Left lung (tissue), 4 donors: ENCODE measurements at regions not wholly inside any gene's neighbourhood (a gene's known extent, or its start where the extent isn't known, plus 50 kb on each side); places are given as distances from the start of the nearest gene placed in this dataset.

Experiments used
- ATAC-seq: fragments of 200-7000 bp; cut with Tn5 transposase; one replicate; pipeline ENCODE4 v1.9.1; 2020; ENCODE audit warnings: moderate library complexity
- DNase-seq, 4 donors: peaks; one replicate each; pipeline ENCODE4 v3.0.0-alpha.2; 2013 to 2020
- H3K27ac ChIP-seq, 2 donors: fragments of 200-600 bp; sonication (generic) in 1 of 2; one replicate each; pipeline versions ENCODE4 v1.5.0 to v1.8.0; 2020 to 2021
- H3K27me3 ChIP-seq, 2 donors: fragments of 200-600 bp; sonication (generic) in 1 of 2; one replicate each; pipeline versions ENCODE4 v1.5.0 to v1.8.0; 2020 to 2021
- H3K36me3 ChIP-seq, 2 donors: fragments of 200-600 bp; sonication (generic) in 1 of 2; one replicate each; pipeline versions ENCODE4 v1.5.0 to v1.8.0; 2020 to 2021
- H3K4me1 ChIP-seq, 2 donors: fragments of 200-600 bp; one replicate each; pipeline ENCODE4 v1.8.0; 2021
- H3K4me3 ChIP-seq, 2 donors: fragments of 200-600 bp; sonication (generic) in 1 of 2; one replicate each; pipeline versions ENCODE4 v1.5.0 to v1.8.0; 2020 to 2021; ENCODE audit warnings: mild to moderate bottlenecking in 1 of 2
- H3K9me3 ChIP-seq, 2 donors: fragments of 200-600 bp; sonication (generic) in 1 of 2; one replicate each; pipeline versions ENCODE4 v1.5.0 to v1.8.0; 2020 to 2021
- intact Hi-C, 2 donors: fragments of 100-400 bp; cut with DNase I; formaldehyde crosslinking; loops; one replicate each; pipeline versions ENCODE4 v1.11.2 to v1.14.2; 2022
- TF ChIP-seq, protein P1 (sequence below), 2 donors: fragments of 200-600 bp; sonication (generic) in 1 of 2; IDR thresholded peaks; one replicate each; pipeline versions ENCODE4 v1.5.0 to v1.8.0; 2021; ENCODE audit warnings: antibody characterized with exemption in 2 of 2
- donor health status: DM: no; HTN: yes; CAD: no.
- donor health status: DM: no; HTN: no; CAD: no.

DNA sequence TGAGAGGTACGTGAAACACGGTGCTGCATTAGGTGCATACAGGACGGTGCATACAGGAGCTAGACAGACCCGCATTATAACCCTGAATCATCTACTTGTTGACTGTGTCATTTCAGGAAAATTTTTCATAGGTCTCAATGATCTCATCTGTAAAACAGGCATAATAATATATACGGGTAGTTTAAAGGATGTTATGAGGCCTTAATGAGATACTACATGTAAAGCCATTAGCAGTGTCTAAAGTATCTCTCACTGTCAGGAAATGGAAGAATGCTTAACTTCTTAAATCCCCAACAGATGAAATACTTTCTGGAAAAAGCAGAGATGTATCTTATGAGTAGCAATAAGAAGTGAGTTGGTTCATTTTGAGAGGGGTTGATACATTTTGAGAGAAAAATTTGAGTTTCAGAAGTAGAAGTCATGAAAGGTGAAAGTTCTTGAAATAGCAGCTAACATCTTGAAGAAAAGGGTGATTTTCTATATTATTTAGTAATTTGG, 669.6 kb downstream of the PTPRC start:
- Histone ChIP-seq H3K4me1 (no peaks in the 10 kb centered on the region), H3K36me3 (no peaks in the 10 kb centered on the region), H3K27ac (no peak overlapping the region), H3K9me3 (no peaks in the 10 kb centered on the region), H3K4me3 (no peak overlapping the region), H3K27me3 (no peaks in the 10 kb centered on the region)
- intact Hi-C loops: no loop called here
- TF ChIP-seq, protein P1, sequence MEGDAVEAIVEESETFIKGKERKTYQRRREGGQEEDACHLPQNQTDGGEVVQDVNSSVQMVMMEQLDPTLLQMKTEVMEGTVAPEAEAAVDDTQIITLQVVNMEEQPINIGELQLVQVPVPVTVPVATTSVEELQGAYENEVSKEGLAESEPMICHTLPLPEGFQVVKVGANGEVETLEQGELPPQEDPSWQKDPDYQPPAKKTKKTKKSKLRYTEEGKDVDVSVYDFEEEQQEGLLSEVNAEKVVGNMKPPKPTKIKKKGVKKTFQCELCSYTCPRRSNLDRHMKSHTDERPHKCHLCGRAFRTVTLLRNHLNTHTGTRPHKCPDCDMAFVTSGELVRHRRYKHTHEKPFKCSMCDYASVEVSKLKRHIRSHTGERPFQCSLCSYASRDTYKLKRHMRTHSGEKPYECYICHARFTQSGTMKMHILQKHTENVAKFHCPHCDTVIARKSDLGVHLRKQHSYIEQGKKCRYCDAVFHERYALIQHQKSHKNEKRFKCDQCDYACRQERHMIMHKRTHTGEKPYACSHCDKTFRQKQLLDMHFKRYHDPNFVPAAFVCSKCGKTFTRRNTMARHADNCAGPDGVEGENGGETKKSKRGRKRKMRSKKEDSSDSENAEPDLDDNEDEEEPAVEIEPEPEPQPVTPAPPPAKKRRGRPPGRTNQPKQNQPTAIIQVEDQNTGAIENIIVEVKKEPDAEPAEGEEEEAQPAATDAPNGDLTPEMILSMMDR (IDR thresholded peaks at IDR 0.05): no peak
- DNase-seq (no peak), ATAC-seq (no peak)

DNA sequence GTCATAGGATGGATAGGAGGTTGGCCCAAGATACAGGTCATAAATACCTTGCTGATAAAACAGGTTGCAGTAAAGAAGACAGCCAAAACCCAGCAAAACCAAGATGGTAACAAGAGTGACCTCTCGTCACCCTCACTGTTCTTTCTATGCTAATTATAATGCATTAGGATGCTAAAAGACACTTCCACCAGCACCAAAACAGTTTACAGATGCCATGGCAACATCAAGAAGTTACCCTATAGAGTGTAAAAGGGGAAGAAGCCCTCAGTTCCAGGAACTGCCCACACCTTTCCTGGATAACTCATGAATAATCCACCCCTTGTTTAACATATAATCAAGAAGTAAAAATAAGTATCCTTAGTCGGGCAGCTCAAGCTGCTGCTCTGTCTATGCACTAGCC, 671.9 kb downstream of the PTPRC start:
- Histone ChIP-seq H3K9me3 (no peaks in the 10 kb centered on the region), H3K27me3 (no peaks in the 10 kb centered on the region), H3K4me1 (no peaks in the 10 kb centered on the region), H3K27ac (no peak overlapping the region), H3K36me3 (no peaks in the 10 kb centered on the region), H3K4me3 (no peak overlapping the region)
- no peak for ATAC-seq
- intact Hi-C loops: no loop called here
- TF ChIP-seq, protein P1 (IDR thresholded peaks at IDR 0.05): no peak
- no peak for DNase-seq

DNA sequence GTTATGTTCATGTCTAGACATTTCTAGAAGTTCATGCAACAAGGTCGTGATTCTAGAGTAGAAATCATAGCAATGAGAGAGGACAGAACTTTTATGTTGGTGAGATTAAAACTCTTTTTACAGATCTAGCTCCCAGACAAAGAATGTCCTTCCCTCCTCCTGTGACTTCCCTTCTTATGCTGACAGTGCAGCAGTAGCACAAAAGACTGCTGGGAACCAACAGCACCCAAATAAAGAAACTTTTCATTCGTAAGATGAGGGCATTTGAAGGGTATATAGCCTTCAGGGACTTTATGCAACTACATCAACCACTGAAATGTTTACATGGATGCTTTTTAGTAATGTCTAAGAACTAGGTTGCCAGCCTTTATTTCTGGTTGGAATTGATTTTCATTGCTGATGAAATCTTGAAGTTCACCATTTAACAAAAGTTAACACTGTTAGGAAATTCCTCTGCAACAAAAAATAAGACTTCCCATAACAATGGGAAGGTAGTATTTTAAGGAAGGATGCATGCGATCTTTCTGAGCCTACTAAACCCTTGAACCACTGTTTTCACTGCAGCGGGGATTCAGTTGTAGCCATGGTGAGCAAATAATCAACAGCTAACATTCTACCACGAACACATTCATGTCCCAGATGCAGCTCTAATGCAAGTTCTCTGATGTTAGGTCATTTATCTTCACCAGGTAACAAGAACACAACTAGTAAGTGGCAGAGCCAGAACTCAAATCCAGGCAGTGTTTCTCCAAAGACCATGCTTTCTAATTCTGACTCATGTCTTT, 672.8 kb downstream of the PTPRC start:
- H3K36me3 ChIP-seq: no peaks in the 10 kb centered on the region
- ATAC-seq (no peak), DNase-seq (no peak)
- TF ChIP-seq, protein P1 (IDR thresholded peaks at IDR 0.05): no peak
- no peak overlapping the region for H3K4me3 ChIP-seq
- H3K9me3 ChIP-seq: no peaks in the 10 kb centered on the region
- H3K27me3 ChIP-seq: no peaks in the 10 kb centered on the region
- intact Hi-C loops: no loop called here
- no peak overlapping the region for H3K27ac ChIP-seq
- H3K4me1 ChIP-seq: no peaks in the 10 kb centered on the region

DNA sequence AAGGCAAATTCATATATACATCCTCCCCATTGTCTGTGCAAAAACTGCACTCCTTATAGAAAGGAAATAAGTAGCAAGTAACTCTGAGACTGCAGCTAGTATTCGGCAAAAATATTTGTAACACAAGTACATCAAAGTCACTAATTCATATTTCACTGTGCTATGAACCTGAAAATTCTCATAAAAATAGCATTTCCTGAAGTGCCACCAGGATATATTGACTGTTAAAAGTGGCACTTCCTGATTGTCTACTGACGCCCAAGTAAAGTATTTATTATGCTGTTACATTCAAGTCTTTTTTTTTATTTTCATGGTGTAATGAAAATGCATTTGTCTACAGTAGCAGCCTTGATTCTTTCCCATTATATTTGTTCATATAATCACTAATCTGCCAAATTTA, 673.8 kb downstream of the PTPRC start:
- intact Hi-C loops: no loop called here
- no peak for ATAC-seq
- H3K9me3 ChIP-seq: no peaks in the 10 kb centered on the region

DNA sequence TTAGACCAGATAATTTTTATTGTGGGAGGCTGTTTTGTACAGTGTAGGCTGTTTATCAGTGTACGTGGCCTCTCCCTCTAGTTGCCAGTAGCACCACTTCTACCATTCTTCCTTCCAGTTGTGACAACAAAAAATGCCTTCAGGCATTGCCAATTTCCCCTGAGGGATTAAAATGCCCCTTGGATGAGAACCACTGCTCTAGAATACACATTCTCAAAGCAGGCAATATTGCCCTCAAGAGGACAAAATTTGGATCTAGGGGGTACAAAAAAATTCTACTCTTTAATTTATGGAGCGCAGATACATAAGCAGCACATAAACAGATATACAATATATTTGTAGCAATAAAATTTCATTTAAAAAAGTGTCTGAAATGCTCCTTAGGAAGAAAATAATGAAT, 674.6 kb downstream of the PTPRC start:
- ATAC-seq: no peak

More for the DNA sequence above, 673.8 kb downstream of the PTPRC start:
- Histone ChIP-seq H3K27ac (no peak overlapping the region), H3K4me3 (no peak overlapping the region), H3K27me3 (no peaks in the 10 kb centered on the region), H3K36me3 (no peaks in the 10 kb centered on the region), H3K4me1 (no peaks in the 10 kb centered on the region)
- TF ChIP-seq, protein P1 (IDR thresholded peaks at IDR 0.05): no peak
- DNase-seq: no peak

More for the DNA sequence above, 674.6 kb downstream of the PTPRC start:
- intact Hi-C loops: no loop called here
- no peak overlapping the region for H3K4me3 ChIP-seq
- H3K36me3 ChIP-seq: no peaks in the 10 kb centered on the region
- no peaks in the 10 kb centered on the region for H3K4me1 ChIP-seq
- no peaks in the 10 kb centered on the region for H3K9me3 ChIP-seq
- TF ChIP-seq, protein P1 (IDR thresholded peaks at IDR 0.05): no peak
- no peak for DNase-seq
- no peak overlapping the region for H3K27ac ChIP-seq
- H3K27me3 ChIP-seq: no peaks in the 10 kb centered on the region
